ENCODE measurements at regions not wholly inside any gene's neighbourhood (a gene's known extent, or its start where the extent isn't known, plus 50 kb on each side); places are given as distances from the start of the nearest gene placed in this dataset.

DNA sequence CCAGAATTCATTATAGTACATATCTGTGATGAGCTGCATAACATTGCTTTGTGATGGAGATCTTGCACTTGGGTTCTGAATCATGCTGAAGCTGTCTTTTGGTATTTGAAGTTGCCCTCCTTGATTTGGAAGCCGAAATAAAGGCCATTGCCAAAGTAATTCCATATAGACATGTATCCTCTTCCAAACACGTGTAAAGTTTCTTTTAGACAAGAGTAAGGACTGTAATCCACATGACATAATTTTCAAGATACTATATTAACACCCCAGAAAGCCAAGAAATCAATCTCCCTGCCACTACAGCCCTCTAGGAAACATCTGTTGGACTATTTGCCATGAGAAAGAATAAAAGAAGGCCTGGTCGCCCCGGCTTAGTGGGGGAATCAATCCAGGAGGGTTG lies 754.2 kb downstream of the FGF9 start:
- H4K20me1 ChIP-seq (replicated peaks; ENCODE audit: insufficient read depth): no peaks in the 10 kb centered on the region
- no peak for DNase-seq (ENCODE audit: low spot score)
- H3K4me3 ChIP-seq: no peak overlapping the region
- TF ChIP-seq POLR2AphosphoS5 (IDR thresholded peaks at IDR 0.05; ENCODE audit: low read depth) (no peak), STAT1 (IDR thresholded peaks at IDR 0.05; ENCODE audit: unreplicated experiment) (no peak), EZH2phosphoT487 (IDR thresholded peaks at IDR 0.05; ENCODE audit: unreplicated experiment) (no peak), EZH2 (IDR thresholded peaks at IDR 0.05; ENCODE audit: low read depth, unreplicated experiment) (no peak), NANOG (IDR thresholded peaks at IDR 0.05; ENCODE audit: borderline replicate concordance) (no peak), JUNB (IDR thresholded peaks at IDR 0.05; ENCODE audit: unreplicated experiment) (no peak), CREB1 (CRISPR knock-in tag; IDR thresholded peaks at IDR 0.05; ENCODE audit: low read depth) (no peak), ZNF114 (CRISPR knock-in tag; IDR thresholded peaks at IDR 0.05) (no peak), ZNF331 (CRISPR knock-in tag; IDR thresholded peaks at IDR 0.05; ENCODE audit: low read depth) (no peak)
- TF ChIP-seq, protein P1, sequence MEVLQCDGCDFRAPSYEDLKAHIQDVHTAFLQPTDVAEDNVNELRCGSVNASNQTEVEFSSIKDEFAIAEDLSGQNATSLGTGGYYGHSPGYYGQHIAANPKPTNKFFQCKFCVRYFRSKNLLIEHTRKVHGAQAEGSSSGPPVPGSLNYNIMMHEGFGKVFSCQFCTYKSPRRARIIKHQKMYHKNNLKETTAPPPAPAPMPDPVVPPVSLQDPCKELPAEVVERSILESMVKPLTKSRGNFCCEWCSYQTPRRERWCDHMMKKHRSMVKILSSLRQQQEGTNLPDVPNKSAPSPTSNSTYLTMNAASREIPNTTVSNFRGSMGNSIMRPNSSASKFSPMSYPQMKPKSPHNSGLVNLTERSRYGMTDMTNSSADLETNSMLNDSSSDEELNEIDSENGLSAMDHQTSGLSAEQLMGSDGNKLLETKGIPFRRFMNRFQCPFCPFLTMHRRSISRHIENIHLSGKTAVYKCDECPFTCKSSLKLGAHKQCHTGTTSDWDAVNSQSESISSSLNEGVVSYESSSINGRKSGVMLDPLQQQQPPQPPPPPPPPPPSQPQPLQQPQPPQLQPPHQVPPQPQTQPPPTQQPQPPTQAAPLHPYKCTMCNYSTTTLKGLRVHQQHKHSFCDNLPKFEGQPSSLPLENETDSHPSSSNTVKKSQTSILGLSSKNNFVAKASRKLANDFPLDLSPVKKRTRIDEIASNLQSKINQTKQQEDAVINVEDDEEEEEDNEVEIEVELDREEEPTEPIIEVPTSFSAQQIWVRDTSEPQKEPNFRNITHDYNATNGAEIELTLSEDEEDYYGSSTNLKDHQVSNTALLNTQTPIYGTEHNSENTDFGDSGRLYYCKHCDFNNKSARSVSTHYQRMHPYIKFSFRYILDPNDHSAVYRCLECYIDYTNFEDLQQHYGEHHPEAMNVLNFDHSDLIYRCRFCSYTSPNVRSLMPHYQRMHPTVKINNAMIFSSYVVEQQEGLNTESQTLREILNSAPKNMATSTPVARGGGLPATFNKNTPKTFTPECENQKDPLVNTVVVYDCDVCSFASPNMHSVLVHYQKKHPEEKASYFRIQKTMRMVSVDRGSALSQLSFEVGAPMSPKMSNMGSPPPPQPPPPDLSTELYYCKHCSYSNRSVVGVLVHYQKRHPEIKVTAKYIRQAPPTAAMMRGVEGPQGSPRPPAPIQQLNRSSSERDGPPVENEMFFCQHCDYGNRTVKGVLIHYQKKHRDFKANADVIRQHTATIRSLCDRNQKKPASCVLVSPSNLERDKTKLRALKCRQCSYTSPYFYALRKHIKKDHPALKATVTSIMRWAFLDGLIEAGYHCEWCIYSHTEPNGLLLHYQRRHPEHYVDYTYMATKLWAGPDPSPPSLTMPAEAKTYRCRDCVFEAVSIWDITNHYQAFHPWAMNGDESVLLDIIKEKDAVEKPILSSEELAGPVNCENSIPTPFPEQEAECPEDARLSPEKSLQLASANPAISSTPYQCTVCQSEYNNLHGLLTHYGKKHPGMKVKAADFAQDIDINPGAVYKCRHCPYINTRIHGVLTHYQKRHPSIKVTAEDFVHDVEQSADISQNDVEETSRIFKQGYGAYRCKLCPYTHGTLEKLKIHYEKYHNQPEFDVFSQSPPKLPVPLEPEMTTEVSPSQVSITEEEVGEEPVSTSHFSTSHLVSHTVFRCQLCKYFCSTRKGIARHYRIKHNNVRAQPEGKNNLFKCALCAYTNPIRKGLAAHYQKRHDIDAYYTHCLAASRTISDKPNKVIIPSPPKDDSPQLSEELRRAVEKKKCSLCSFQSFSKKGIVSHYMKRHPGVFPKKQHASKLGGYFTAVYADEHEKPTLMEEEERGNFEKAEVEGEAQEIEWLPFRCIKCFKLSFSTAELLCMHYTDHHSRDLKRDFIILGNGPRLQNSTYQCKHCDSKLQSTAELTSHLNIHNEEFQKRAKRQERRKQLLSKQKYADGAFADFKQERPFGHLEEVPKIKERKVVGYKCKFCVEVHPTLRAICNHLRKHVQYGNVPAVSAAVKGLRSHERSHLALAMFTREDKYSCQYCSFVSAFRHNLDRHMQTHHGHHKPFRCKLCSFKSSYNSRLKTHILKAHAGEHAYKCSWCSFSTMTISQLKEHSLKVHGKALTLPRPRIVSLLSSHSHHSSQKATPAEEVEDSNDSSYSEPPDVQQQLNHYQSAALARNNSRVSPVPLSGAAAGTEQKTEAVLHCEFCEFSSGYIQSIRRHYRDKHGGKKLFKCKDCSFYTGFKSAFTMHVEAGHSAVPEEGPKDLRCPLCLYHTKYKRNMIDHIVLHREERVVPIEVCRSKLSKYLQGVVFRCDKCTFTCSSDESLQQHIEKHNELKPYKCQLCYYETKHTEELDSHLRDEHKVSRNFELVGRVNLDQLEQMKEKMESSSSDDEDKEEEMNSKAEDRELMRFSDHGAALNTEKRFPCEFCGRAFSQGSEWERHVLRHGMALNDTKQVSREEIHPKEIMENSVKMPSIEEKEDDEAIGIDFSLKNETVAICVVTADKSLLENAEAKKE (CRISPR knock-in tag; IDR thresholded peaks at IDR 0.05): no peak
- TF ChIP-seq, protein P2, sequence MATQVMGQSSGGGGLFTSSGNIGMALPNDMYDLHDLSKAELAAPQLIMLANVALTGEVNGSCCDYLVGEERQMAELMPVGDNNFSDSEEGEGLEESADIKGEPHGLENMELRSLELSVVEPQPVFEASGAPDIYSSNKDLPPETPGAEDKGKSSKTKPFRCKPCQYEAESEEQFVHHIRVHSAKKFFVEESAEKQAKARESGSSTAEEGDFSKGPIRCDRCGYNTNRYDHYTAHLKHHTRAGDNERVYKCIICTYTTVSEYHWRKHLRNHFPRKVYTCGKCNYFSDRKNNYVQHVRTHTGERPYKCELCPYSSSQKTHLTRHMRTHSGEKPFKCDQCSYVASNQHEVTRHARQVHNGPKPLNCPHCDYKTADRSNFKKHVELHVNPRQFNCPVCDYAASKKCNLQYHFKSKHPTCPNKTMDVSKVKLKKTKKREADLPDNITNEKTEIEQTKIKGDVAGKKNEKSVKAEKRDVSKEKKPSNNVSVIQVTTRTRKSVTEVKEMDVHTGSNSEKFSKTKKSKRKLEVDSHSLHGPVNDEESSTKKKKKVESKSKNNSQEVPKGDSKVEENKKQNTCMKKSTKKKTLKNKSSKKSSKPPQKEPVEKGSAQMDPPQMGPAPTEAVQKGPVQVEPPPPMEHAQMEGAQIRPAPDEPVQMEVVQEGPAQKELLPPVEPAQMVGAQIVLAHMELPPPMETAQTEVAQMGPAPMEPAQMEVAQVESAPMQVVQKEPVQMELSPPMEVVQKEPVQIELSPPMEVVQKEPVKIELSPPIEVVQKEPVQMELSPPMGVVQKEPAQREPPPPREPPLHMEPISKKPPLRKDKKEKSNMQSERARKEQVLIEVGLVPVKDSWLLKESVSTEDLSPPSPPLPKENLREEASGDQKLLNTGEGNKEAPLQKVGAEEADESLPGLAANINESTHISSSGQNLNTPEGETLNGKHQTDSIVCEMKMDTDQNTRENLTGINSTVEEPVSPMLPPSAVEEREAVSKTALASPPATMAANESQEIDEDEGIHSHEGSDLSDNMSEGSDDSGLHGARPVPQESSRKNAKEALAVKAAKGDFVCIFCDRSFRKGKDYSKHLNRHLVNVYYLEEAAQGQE (IDR thresholded peaks at IDR 0.05; ENCODE audit: unreplicated experiment): no peak
- TF ChIP-seq, protein P3, sequence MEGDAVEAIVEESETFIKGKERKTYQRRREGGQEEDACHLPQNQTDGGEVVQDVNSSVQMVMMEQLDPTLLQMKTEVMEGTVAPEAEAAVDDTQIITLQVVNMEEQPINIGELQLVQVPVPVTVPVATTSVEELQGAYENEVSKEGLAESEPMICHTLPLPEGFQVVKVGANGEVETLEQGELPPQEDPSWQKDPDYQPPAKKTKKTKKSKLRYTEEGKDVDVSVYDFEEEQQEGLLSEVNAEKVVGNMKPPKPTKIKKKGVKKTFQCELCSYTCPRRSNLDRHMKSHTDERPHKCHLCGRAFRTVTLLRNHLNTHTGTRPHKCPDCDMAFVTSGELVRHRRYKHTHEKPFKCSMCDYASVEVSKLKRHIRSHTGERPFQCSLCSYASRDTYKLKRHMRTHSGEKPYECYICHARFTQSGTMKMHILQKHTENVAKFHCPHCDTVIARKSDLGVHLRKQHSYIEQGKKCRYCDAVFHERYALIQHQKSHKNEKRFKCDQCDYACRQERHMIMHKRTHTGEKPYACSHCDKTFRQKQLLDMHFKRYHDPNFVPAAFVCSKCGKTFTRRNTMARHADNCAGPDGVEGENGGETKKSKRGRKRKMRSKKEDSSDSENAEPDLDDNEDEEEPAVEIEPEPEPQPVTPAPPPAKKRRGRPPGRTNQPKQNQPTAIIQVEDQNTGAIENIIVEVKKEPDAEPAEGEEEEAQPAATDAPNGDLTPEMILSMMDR (conservative IDR thresholded peaks at IDR 0.05; ENCODE audit: low read depth in 2 of 2): no peak
- H3F3A ChIP-seq (replicated peaks; ENCODE audit: low read depth): no peaks in the 10 kb centered on the region
- no peaks in the 10 kb centered on the region for H3K4me1 ChIP-seq (ENCODE audit: insufficient read depth)
- Mint-ChIP-seq H3K4me3 (no peak overlapping the region), H3K36me3 (ENCODE audit: low read depth) (no peaks in the 10 kb centered on the region), H3K27me3 (ENCODE audit: insufficient read depth, low read depth, poor library complexity) (peaks cover 3% of the 10 kb centered on the region), H3K4me1 (no peaks in the 10 kb centered on the region), H3K9me3 (no peaks in the 10 kb centered on the region), H3K27ac (no peak overlapping the region)
- H3K27me3 ChIP-seq (ENCODE audit: insufficient read depth): no peaks in the 10 kb centered on the region
- no peak overlapping the region for H2AFZ ChIP-seq
- H3K9me2 ChIP-seq (ENCODE audit: insufficient read depth): peaks cover 11% of the 10 kb centered on the region; the same call in 1 of the 2 replicates
- H3K4me2 ChIP-seq: no peak overlapping the region
- no peaks in the 10 kb centered on the region for H3K79me2 ChIP-seq (replicated peaks; ENCODE audit: insufficient read depth)
- no peak for ATAC-seq
- no peaks in the 10 kb centered on the region for H3K36me3 ChIP-seq (ENCODE audit: insufficient read depth)
- H3K27ac ChIP-seq (ENCODE audit: low read depth): no peak overlapping the region

Measured in GM23338 (cell line).